HG02852 (cell line): ENCODE measurements at regions not wholly inside any gene's neighbourhood (a gene's known extent, or its start where the extent isn't known, plus 50 kb on each side); places are given as distances from the start of the nearest gene placed in this dataset.

ENCODE experiments used
- ATAC-seq: cut with Tn5 transposase; IDR thresholded peaks from one replicate; pipeline ENCODE4 v1.9.1; 2021; ENCODE audit warnings: mild to moderate bottlenecking, moderate library complexity; ENCODE audit not compliant: unreplicated experiment

GRCh38 chr17:79184219-79184618 lies 109.6 kb downstream of the ENGASE start:
- no peak for ATAC-seq

- ATAC-seq = no peak
Observed at GRCh38 chr17:79183293-79184158, 108.9 kb downstream of the ENGASE start.

- ATAC-seq = no peak
Observed at GRCh38 chr17:79183043-79183292, 108.3 kb downstream of the ENGASE start.

GRCh38 chr17:79182176-79183042 lies 107.8 kb downstream of the ENGASE start:
- no peak for ATAC-seq

GRCh38 chr17:79180358-79181005 lies 105.9 kb downstream of the ENGASE start:
- ATAC-seq = no peak

- ATAC-seq = no peak
Observed at GRCh38 chr17:79179334-79179733, 104.7 kb downstream of the ENGASE start.

- ATAC-seq = no peak
Observed at GRCh38 chr17:79177877-79178276, 103.3 kb downstream of the ENGASE start.

GRCh38 chr17:79176792-79177601 lies 102.4 kb downstream of the ENGASE start:
- ATAC-seq = no peak

GRCh38 chr17:79174905-79175856 lies 100.6 kb downstream of the ENGASE start:
- ATAC-seq = no peak

- ATAC-seq = no peak
Observed at GRCh38 chr17:79174193-79174765, 99.7 kb downstream of the ENGASE start.

- ATAC-seq = no peak
Observed at GRCh38 chr17:79171188-79171587, 96.6 kb downstream of the ENGASE start.

GRCh38 chr17:79169861-79170260 lies 95.2 kb downstream of the ENGASE start:
- no peak for ATAC-seq

GRCh38 chr17:79169366-79169765 lies 94.7 kb downstream of the ENGASE start:
- no peak for ATAC-seq

- no peak for ATAC-seq
Observed at GRCh38 chr17:79168486-79169055, 93.9 kb downstream of the ENGASE start.

GRCh38 chr17:79167486-79167885 lies 92.9 kb downstream of the ENGASE start:
- no peak for ATAC-seq

GRCh38 chr17:79165756-79166473 lies 91.3 kb downstream of the ENGASE start:
- no peak for ATAC-seq

- ATAC-seq = no peak
Observed at GRCh38 chr17:79164913-79165695, 90.5 kb downstream of the ENGASE start.

GRCh38 chr17:79164408-79164807 lies 89.8 kb downstream of the ENGASE start:
- no peak for ATAC-seq
